HepG2 (cell line): ENCODE measurements at regions not wholly inside any gene's neighbourhood (a gene's known extent, or its start where the extent isn't known, plus 50 kb on each side); places are given as distances from the start of the nearest gene placed in this dataset.

Experiments
- ATAC-seq: fragments of 200-7000 bp; cut with Tn5 transposase; 3 replicates; pipeline ENCODE4 v1.9.1; 2020; ENCODE audit warnings: mild to moderate bottlenecking, moderate library complexity
- BruUV-seq: library from RNA; stranded (reverse); fragments of 400-500 nt; replicated peaks from 2 replicates; lab custom pipeline; 2021; lab: Mats Ljungman, UMichigan
- CTCF ChIA-PET: fragments of 300-600 bp; formaldehyde crosslinking; extraction: SDS; loops from one replicate; lab custom pipeline; 2021; ENCODE audit warnings: low total read pairs, inconsistent platforms, low intra/inter-chr PET ratio; lab: Yijun Ruan, JAX
- POLR2A ChIA-PET: fragments of 350-600 bp; sonication (Branson Sonifier 250); formaldehyde crosslinking; loops from one replicate; lab custom pipeline; 2020; ENCODE audit warnings: antibody characterized with exemption, inconsistent platforms; lab: Yijun Ruan, JAX
- DNase-seq: peaks from one replicate; pipeline ENCODE4 v3.0.0-alpha.2; 2015; ENCODE audit warnings: low spot score
- FAIRE-seq: peaks from 3 replicates; lab custom pipeline; 2011; peaks lifted over from hg19 to GRCh38; lab: Jason Lieb, UNC
- H2AFZ ChIP-seq: one replicate; pipeline ENCODE4 v1.6.1; 2011; ENCODE audit warnings: low read length, inconsistent platforms
- H3K27ac ChIP-seq: fragments of 300-600 bp; 3 replicates; pipeline ENCODE4 v1.8.0; 2011; ENCODE audit warnings: mixed run types, mild to moderate bottlenecking, mixed read lengths, low read length, inconsistent platforms; ENCODE audit not compliant: insufficient read depth; ENCODE audit errors: extremely low read length
- H3K27me3 ChIP-seq, 2 experiments: fragments of 200-600 bp in 1 of 2; 2 replicates in 1 of 2; 3 replicates in 1 of 2; pipeline versions ENCODE4 v1.6.0 to v1.8.0; 2011; ENCODE audit warnings: low read length in 2 of 2, mild to moderate bottlenecking in 2 of 2, moderate library complexity in 2 of 2, inconsistent platforms in 1 of 2; ENCODE audit not compliant: insufficient read depth in 2 of 2, control insufficient read depth in 1 of 2
- H3K36me3 ChIP-seq, 2 experiments: fragments of 200-600 bp in 1 of 2; replicated peaks in 1 of 2; 2 replicates in 1 of 2; 3 replicates in 1 of 2; pipeline versions ENCODE4 v1.5.1 to v1.8.0; 2011; ENCODE audit warnings: low read length in 2 of 2, inconsistent platforms in 1 of 2; ENCODE audit not compliant: insufficient read depth in 2 of 2, control insufficient read depth in 1 of 2
- H3K4me1 ChIP-seq: 2 replicates; pipeline ENCODE4 v1.5.1; 2012; ENCODE audit warnings: low read length, inconsistent platforms; ENCODE audit not compliant: insufficient read depth
- H3K4me2 ChIP-seq: 2 replicates; pipeline ENCODE4 v1.6.0; 2011; ENCODE audit warnings: low read depth, low read length, inconsistent platforms
- H3K4me3 ChIP-seq, 3 experiments: fragments of 200-600 bp in 1 of 3; sonication (generic), shearing (Covaris generic) in 1 of 3; replicated peaks in 1 of 3; 2 replicates each; pipeline ENCODE4 v1.5.1; 2011 to 2016; ENCODE audit warnings: low read length in 3 of 3, inconsistent platforms in 2 of 3, low read depth in 2 of 3, mild to moderate bottlenecking in 2 of 3, control low read depth in 1 of 3, mixed read lengths in 1 of 3; ENCODE audit not compliant: insufficient read depth in 1 of 3
- H3K79me2 ChIP-seq: one replicate; pipeline ENCODE4 v1.6.1; 2011; ENCODE audit warnings: low read length, inconsistent platforms; ENCODE audit not compliant: insufficient read depth
- H3K9ac ChIP-seq: 2 replicates; pipeline ENCODE4 v1.6.0; 2011; ENCODE audit warnings: mild to moderate bottlenecking, low read depth, low read length, inconsistent platforms; ENCODE audit not compliant: insufficient read depth
- H3K9me3 ChIP-seq: 2 replicates; pipeline ENCODE4 v1.5.1; 2012; ENCODE audit warnings: mild to moderate bottlenecking, low read length
- H4K20me1 ChIP-seq: 2 replicates; pipeline ENCODE4 v1.6.0; 2011; ENCODE audit warnings: inconsistent platforms, mild to moderate bottlenecking, low read length, moderate library complexity; ENCODE audit not compliant: insufficient read depth
- BRF2 ChIP-seq: sonication (generic); formaldehyde crosslinking; IDR thresholded peaks from 2 replicates; pipeline ENCODE4 v1.8.1; 2022; ENCODE audit warnings: mild to moderate bottlenecking, missing genetic modification reagents
- MED8 ChIP-seq: sonication (generic); formaldehyde crosslinking; IDR thresholded peaks from 2 replicates; pipeline ENCODE4 v1.8.1; 2023; ENCODE audit warnings: mild to moderate bottlenecking, missing genetic modification reagents; ENCODE audit not compliant: insufficient replicate concordance
- NAIF1 ChIP-seq: sonication (generic); formaldehyde crosslinking; IDR thresholded peaks from 2 replicates; pipeline ENCODE4 v1.5.0; 2020; ENCODE audit warnings: mild to moderate bottlenecking, missing genetic modification reagents, borderline replicate concordance
- ZNF318 ChIP-seq: sonication (generic); formaldehyde crosslinking; IDR thresholded peaks from 2 replicates; pipeline ENCODE4 v1.4.0; 2020; ENCODE audit warnings: mild to moderate bottlenecking, missing genetic modification reagents
- ZNF337 ChIP-seq: sonication (generic); formaldehyde crosslinking; IDR thresholded peaks from 2 replicates; pipeline ENCODE4 v1.5.1; 2020; ENCODE audit warnings: missing genetic modification reagents, low read depth, mild to moderate bottlenecking, borderline replicate concordance
- ZNF768 ChIP-seq: sonication (generic); formaldehyde crosslinking; IDR thresholded peaks from 2 replicates; pipeline ENCODE4 v1.4.0; 2020; ENCODE audit warnings: missing genetic modification reagents
- WGBS: methylation state at CpG from one replicate; pipeline ENCODE4 v1.1.6; 2017; ENCODE audit warnings: low lambda C conversion rate; 5-methylcytosine and 5-hydroxymethylcytosine counted together
- in situ Hi-C: cut with HindIII; loops from 2 replicates; pipeline ENCODE4 v1.10.0; 2017; ENCODE audit warnings: low pct_unique_long_range_greater_than_20kb; ENCODE audit not compliant: extremely low pct_ligation_motif_present
- intact Hi-C: fragments of 100-400 bp; cut with micrococcal nuclease; formaldehyde crosslinking; loops from one replicate; pipeline ENCODE4 v1.10.0; 2022; ENCODE audit not compliant: unreplicated experiment

DNA sequence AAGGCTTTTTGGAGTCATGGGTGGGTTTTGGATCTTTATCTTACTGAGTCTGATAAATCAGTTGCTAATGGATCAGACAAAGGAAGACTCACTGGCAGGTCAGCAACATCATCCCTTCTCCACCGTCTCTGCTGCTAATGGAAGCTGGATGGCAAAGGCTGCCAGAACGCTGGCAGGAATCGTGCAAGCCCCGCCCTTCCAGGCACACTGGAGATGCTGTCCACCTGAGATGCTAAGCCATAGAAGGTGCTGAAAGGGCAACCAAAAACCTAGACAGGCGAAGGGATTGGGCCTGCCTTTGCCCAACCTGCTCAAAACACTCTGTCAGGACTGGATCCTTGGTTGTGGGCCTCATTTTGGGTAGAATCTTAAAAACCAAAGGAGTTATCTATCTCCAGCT lies 139.5 kb upstream of the FSTL4 start (continued):
- no peak for TF ChIP-seq ZNF337 (CRISPR knock-in tag)
- TF ChIP-seq ZNF768 (CRISPR knock-in tag), result no peak
- no peak for TF ChIP-seq ZNF318 (CRISPR knock-in tag)
- no peak for TF ChIP-seq NAIF1 (CRISPR knock-in tag)
- TF ChIP-seq, all 625 proteins: peak for 0

GRCh38 chr5:133751421-133751820 lies 139.1 kb upstream of the FSTL4 start:
- no peaks in the 10 kb centered on the region; a peak in 1 of 5 replicates for H3K27me3 ChIP-seq
- no peak overlapping the region for H2AFZ ChIP-seq
- H3K4me2 ChIP-seq, result no peak overlapping the region
- H3K4me3 ChIP-seq, result no peak overlapping the region
- POLR2A ChIA-PET, result no interaction called here
- no peak for TF ChIP-seq MED8 (CRISPR knock-in tag)
- no peak for TF ChIP-seq BRF2 (CRISPR knock-in tag)
- no peaks in the 10 kb centered on the region for H3K4me1 ChIP-seq
- no peaks in the 10 kb centered on the region for H3K9me3 ChIP-seq
- WGBS, result 49% methylated on average over 7 of the region's 7 CpGs
- no peak for FAIRE-seq
- H3K79me2 ChIP-seq, result no peaks in the 10 kb centered on the region
- CTCF ChIA-PET, result no interaction called here
- no peak overlapping the region for H3K27ac ChIP-seq
- no TSS peak for BruUV-seq
- H4K20me1 ChIP-seq, result no peaks in the 10 kb centered on the region
- no peak for DNase-seq
- intact Hi-C loops, result loop anchor here (10.0 kb wide), 1 partner anchor 193 kb away; no protein-coding TSS in a partner anchor
- H3K9ac ChIP-seq, result no peak overlapping the region
- no peaks in the 10 kb centered on the region for H3K36me3 ChIP-seq
- in situ Hi-C loops, result no loop called here
- ATAC-seq, result no peak
